A549 (cell line): ENCODE measurements at regions not wholly inside any gene's neighbourhood (a gene's known extent, or its start where the extent isn't known, plus 50 kb on each side); places are given as distances from the start of the nearest gene placed in this dataset.

Source experiments
- ATAC-seq, 2 experiments: fragments of 200-7000 bp in 1 of 2; fragments of >200 bp in 1 of 2; cut with Nextera tagmentation in 1 of 2; cut with Tn5 transposase in 1 of 2; 3 replicates each; pipeline versions ENCODE4 v1.8.0 to v1.9.1; 2018 to 2020; ENCODE audit warnings: mild to moderate bottlenecking in 1 of 2, moderate library complexity in 1 of 2
- CTCF ChIA-PET: fragments of 300-600 bp; sonication (Branson Sonifier 250); formaldehyde crosslinking; extraction: SDS; loops from one replicate; lab custom pipeline; 2021; ENCODE audit warnings: antibody characterized with exemption, inconsistent platforms; lab: Yijun Ruan, JAX
- POLR2A ChIA-PET: fragments of 350-600 bp; formaldehyde crosslinking; extraction: SDS; loops from one replicate; lab custom pipeline; 2021; ENCODE audit warnings: antibody characterized with exemption, inconsistent platforms; lab: Yijun Ruan, JAX
- DNase-seq, 2 experiments: peaks; one replicate each; pipeline versions ENCODE4 v3.0.0 to v3.0.0-alpha.2; 2011 to 2016; ENCODE audit warnings: low read depth in 1 of 2, low spot score in 1 of 2
- FAIRE-seq: peaks from 2 replicates; lab custom pipeline; 2011; peaks lifted over from hg19 to GRCh38; lab: Jason Lieb, UNC
- H3K27ac ChIP-seq, 2 experiments: fragments of >200 bp; sonication (Bioruptor Twin); formaldehyde crosslinking; 3 replicates each; pipeline ENCODE4 v1.5.1; 2016 to 2017
- H3K4me1 ChIP-seq: fragments of >200 bp; sonication (Bioruptor Twin); formaldehyde crosslinking; 3 replicates; pipeline ENCODE4 v1.6.1; 2016
- H3K4me2 ChIP-seq: fragments of >200 bp; sonication (Bioruptor Twin); formaldehyde crosslinking; 3 replicates; pipeline ENCODE4 v1.6.1; 2016
- H3K4me3 ChIP-seq: fragments of >200 bp; sonication (Bioruptor Twin); formaldehyde crosslinking; 3 replicates; pipeline ENCODE4 v1.5.1; 2016
- H3K9me3 ChIP-seq: fragments of >200 bp; sonication (Bioruptor Twin); formaldehyde crosslinking; 3 replicates; pipeline ENCODE4 v1.6.1; 2016
- CBX2 ChIP-seq: fragments of 200-600 bp; sonication (generic); IDR thresholded peaks from 2 replicates; pipeline ENCODE4 v1.6.1; 2016; ENCODE audit warnings: low read depth, mild to moderate bottlenecking, borderline replicate concordance
- CBX8 ChIP-seq: fragments of 200-600 bp; sonication (generic); IDR thresholded peaks from 2 replicates; pipeline ENCODE4 v1.6.1; 2016
- CHD2 ChIP-seq: fragments of 150-350 bp; IDR thresholded peaks from 2 replicates; pipeline ENCODE4 v1.6.1; 2014; ENCODE audit warnings: low read length; ENCODE audit not compliant: partially characterized antibody
- CHD4 ChIP-seq: fragments of 200-600 bp; sonication (generic); IDR thresholded peaks from 2 replicates; pipeline ENCODE4 v1.6.1; 2016; ENCODE audit warnings: antibody characterized with exemption, mild to moderate bottlenecking, borderline replicate concordance
- EP300 ChIP-seq, 2 experiments: fragments of >200 bp; sonication (Bioruptor Twin); formaldehyde crosslinking; IDR thresholded peaks; 2 replicates in 1 of 2; 3 replicates in 1 of 2; pipeline ENCODE4 v1.6.1; 2016 to 2017
- ESRRA ChIP-seq: fragments of 150-350 bp; IDR thresholded peaks from 2 replicates; pipeline ENCODE4 v1.6.1; 2014; ENCODE audit warnings: mild to moderate bottlenecking, low read length, borderline replicate concordance
- FOXS1 ChIP-seq: fragments of 250-450 bp; sonication (Bioruptor Pico); IDR thresholded peaks from 2 replicates; pipeline ENCODE4 v1.5.0; 2020; ENCODE audit warnings: mild to moderate bottlenecking, moderate library complexity
- GATA3 ChIP-seq: IDR thresholded peaks from 2 replicates; pipeline ENCODE4 v1.6.1; 2012; ENCODE audit warnings: borderline replicate concordance
- HOXA7 ChIP-seq: fragments of 250-450 bp; sonication (Bioruptor Pico); IDR thresholded peaks from 2 replicates; pipeline ENCODE4 v1.5.0; 2020; ENCODE audit warnings: mild to moderate bottlenecking, moderate library complexity
- HOXB13 ChIP-seq: fragments of 250-450 bp; sonication (Bioruptor Pico); IDR thresholded peaks from 2 replicates; pipeline ENCODE4 v1.5.0; 2020; ENCODE audit warnings: low read depth, mild to moderate bottlenecking, moderate library complexity
- HOXB5 ChIP-seq: fragments of 250-450 bp; sonication (Bioruptor Pico); IDR thresholded peaks from 2 replicates; pipeline ENCODE4 v1.5.0; 2020; ENCODE audit warnings: mild to moderate bottlenecking, moderate library complexity
- JUNB ChIP-seq: fragments of >200 bp; sonication (Bioruptor Twin); formaldehyde crosslinking; IDR thresholded peaks from 2 replicates; pipeline ENCODE4 v1.6.1; 2016
- NR3C1 ChIP-seq: fragments of >200 bp; sonication (Bioruptor Twin); formaldehyde crosslinking; IDR thresholded peaks from 3 replicates; pipeline ENCODE4 v1.6.1; 2017
- POLR2A ChIP-seq: IDR thresholded peaks from 2 replicates; pipeline ENCODE4 v1.6.1; 2012; ENCODE audit warnings: mild to moderate bottlenecking, low read length
- POLR2AphosphoS2 ChIP-seq: conservative IDR thresholded peaks from 2 replicates; pipeline ENCODE4 v1.6.1; 2012; ENCODE audit warnings: low read length, improper control_type of control experiment, inconsistent platforms
- RARB ChIP-seq: fragments of 250-450 bp; sonication (Bioruptor Pico); IDR thresholded peaks from 2 replicates; pipeline ENCODE4 v1.8.0; 2021; ENCODE audit warnings: mild to moderate bottlenecking, moderate library complexity
- RCOR1 ChIP-seq: fragments of 150-350 bp; IDR thresholded peaks from 2 replicates; pipeline ENCODE4 v1.6.1; 2014; ENCODE audit warnings: antibody characterized with exemption, low read length, low read depth
- RFX5 ChIP-seq: fragments of 450-650 bp; IDR thresholded peaks from 2 replicates; pipeline ENCODE4 v1.7.1; 2014; ENCODE audit warnings: antibody characterized with exemption, mild to moderate bottlenecking, moderate library complexity
- RNF2 ChIP-seq: fragments of 200-600 bp; sonication (generic); IDR thresholded peaks from 2 replicates; pipeline ENCODE4 v1.6.1; 2016; ENCODE audit warnings: low read depth, mild to moderate bottlenecking, antibody characterized with exemption, moderate library complexity, borderline replicate concordance
- TFCP2L1 ChIP-seq: fragments of 250-450 bp; sonication (Bioruptor Pico); IDR thresholded peaks from 2 replicates; pipeline ENCODE4 v1.5.0; 2021; ENCODE audit warnings: mild to moderate bottlenecking
- USF2 ChIP-seq: fragments of 450-650 bp; IDR thresholded peaks from 2 replicates; pipeline ENCODE4 v1.6.1; 2014; ENCODE audit warnings: antibody characterized with exemption
- ZFP36 ChIP-seq: fragments of 450-650 bp; IDR thresholded peaks from 2 replicates; pipeline ENCODE4 v1.6.1; 2014; ENCODE audit warnings: borderline replicate concordance; ENCODE audit not compliant: partially characterized antibody
- WGBS: methylation state at CpG from one replicate; pipeline ENCODE4 v1.1.6; 2017; ENCODE audit errors: missing lambda C conversion rate; 5-methylcytosine and 5-hydroxymethylcytosine counted together
- TF ChIP-seq, protein P1 (sequence below): IDR thresholded peaks from 2 replicates; pipeline ENCODE4 v1.6.1; 2012

DNA sequence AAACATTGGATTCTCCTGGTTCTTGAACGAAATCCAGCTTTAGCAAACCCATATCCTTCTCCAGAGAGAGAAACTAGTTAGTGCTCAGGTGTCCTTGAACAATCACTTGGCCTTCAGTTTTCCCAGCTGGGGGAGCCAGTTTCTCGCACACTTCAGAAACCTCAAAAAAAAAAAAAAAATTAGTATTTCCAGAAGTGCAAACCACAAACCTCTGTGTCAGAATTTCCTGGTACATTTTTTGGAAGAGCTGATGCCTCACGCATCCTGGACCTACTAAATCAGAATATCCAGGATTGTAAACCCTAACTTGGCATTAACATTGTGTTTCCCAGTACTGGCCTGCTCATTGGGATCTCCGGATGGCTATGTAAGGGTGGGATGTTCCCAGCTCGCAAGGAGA lies 143.4 kb upstream of the EGR2 start:
- Histone ChIP-seq H3K4me2 (no peak overlapping the region), H3K4me3 (no peak overlapping the region), H3K9me3 (0 out of 3 replicates have a peak, but pooled peaks cover 3% of the 10 kb centered on the region), H3K4me1 (no peaks in the 10 kb centered on the region), H3K27ac (no peak overlapping the region)
- ATAC-seq = no peak
- DNase-seq = no peak
- CTCF ChIA-PET = interaction anchor here (0.6 to 1.4 kb wide), 4 partner anchors 19 to 207 kb away, joined by 3 to 4 read pairs (median 4); no protein-coding TSS in a partner anchor
- POLR2A ChIA-PET = no interaction called here
- WGBS = 32% methylated on average over 5 of the region's 5 CpGs
- TF ChIP-seq CHD2 = no peak
- TF ChIP-seq RFX5 = no peak
- no peak for TF ChIP-seq HOXB13
- no peak for TF ChIP-seq CHD4
- no peak for FAIRE-seq

- Histone ChIP-seq H3K27ac (no peak overlapping the region), H3K4me3 (no peak overlapping the region), H3K9me3 (0 out of 3 replicates have a peak, but pooled peaks cover 3% of the 10 kb centered on the region), H3K4me2 (no peak overlapping the region), H3K4me1 (no peaks in the 10 kb centered on the region)
- CTCF ChIA-PET = interaction anchor here (1.4 kb wide), 2 partner anchors 44 to 208 kb away, joined by 3 to 4 read pairs; no protein-coding TSS in a partner anchor
- WGBS = 72% methylated on average over 1 of the region's 1 CpG
- POLR2A ChIA-PET = no interaction called here
- no peak for ATAC-seq
- no peak for DNase-seq
- FAIRE-seq = no peak
- TF ChIP-seq POLR2A (no peak), USF2 (no peak), ZFP36 (no peak), NR3C1 (no peak), CHD4 (no peak), RNF2 (no peak), RARB (no peak), ESRRA (no peak)
- TF ChIP-seq, protein P1, sequence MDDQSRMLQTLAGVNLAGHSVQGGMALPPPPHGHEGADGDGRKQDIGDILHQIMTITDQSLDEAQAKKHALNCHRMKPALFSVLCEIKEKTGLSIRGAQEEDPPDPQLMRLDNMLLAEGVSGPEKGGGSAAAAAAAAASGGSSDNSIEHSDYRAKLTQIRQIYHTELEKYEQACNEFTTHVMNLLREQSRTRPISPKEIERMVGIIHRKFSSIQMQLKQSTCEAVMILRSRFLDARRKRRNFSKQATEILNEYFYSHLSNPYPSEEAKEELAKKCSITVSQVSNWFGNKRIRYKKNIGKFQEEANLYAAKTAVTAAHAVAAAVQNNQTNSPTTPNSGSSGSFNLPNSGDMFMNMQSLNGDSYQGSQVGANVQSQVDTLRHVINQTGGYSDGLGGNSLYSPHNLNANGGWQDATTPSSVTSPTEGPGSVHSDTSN = no peak
Measured at GRCh38 chr10:62958980-62959379, 142.8 kb upstream of the EGR2 start.

DNA sequence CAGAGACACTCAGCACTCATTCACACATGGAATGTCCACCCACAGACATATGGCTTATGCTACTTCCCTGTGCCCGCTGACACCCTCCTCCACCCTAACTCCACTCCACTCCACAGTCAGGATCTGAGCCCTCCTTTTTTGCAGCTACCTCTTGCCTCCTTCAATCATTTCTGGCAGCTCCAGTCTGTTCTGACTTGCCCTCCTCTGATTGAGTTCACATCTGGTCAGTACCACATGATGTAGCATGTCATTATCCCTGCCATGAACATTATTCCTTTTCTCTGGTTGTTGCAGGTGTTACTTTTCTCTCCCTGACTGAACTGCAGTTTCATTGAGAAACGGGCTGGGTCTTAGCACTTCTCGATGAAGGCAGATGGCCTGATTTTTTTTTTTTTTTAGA lies 130.1 kb upstream of the EGR2 start:
- DNase-seq = no peak
- Histone ChIP-seq H3K4me3 (no peak overlapping the region), H3K4me2 (no peak overlapping the region), H3K9me3 (no peaks in the 10 kb centered on the region), H3K27ac (no peak overlapping the region), H3K4me1 (no peaks in the 10 kb centered on the region)
- FAIRE-seq = no peak
- WGBS = 50% methylated on average over 3 of the region's 3 CpGs
- ChIA-PET POLR2A (no interaction called here), CTCF (interaction anchor here (0.7 kb wide), 1 partner anchor 202 kb away, joined by 3 read pairs; no protein-coding TSS in a partner anchor)
- no peak; a peak in 1 of 6 replicates for ATAC-seq
- TF ChIP-seq RNF2 (no peak), TFCP2L1 (no peak), CBX2 (no peak), CBX8 (no peak), HOXB13 (no peak), POLR2A (no peak), FOXS1 (no peak), HOXB5 (CRISPR knock-in tag) (no peak), POLR2AphosphoS2 (no peak), JUNB (no peak), RCOR1 (no peak), EP300 (IDR thresholded peaks at IDR 0.05) (no peak), HOXA7 (CRISPR knock-in tag) (no peak), GATA3 (no peak)
